ENCODE measurements at regions not wholly inside any gene's neighbourhood (a gene's known extent, or its start where the extent isn't known, plus 50 kb on each side); places are given as distances from the start of the nearest gene placed in this dataset.

GRCh38 chr7:117929237-117929636 lies 56.0 kb upstream of the CTTNBP2 start:
- no peak overlapping the region for H3K4me3 ChIP-seq (ENCODE audit: low read depth, low read length)
- DNase-seq (ENCODE audit: low read depth): no peak
- no peak for TF ChIP-seq CTCF (IDR thresholded peaks at IDR 0.05; ENCODE audit: control insufficient read depth, extremely low read depth, insufficient read depth)

- H3K4me3 ChIP-seq (ENCODE audit: low read depth, low read length): no peak overlapping the region
- no peak for DNase-seq (ENCODE audit: low read depth)
- TF ChIP-seq CTCF (IDR thresholded peaks at IDR 0.05; ENCODE audit: control insufficient read depth, extremely low read depth, insufficient read depth): no peak
Observed at GRCh38 chr7:117931314-117931713, 58.1 kb upstream of the CTTNBP2 start.

- no peak overlapping the region for H3K4me3 ChIP-seq (ENCODE audit: low read depth, low read length)
- no peak for TF ChIP-seq CTCF (IDR thresholded peaks at IDR 0.05; ENCODE audit: control insufficient read depth, extremely low read depth, insufficient read depth)
- no peak for DNase-seq (ENCODE audit: low read depth)
Observed at GRCh38 chr7:117937049-117937752, 64.0 kb upstream of the CTTNBP2 start.

- H3K4me3 ChIP-seq (ENCODE audit: low read depth, low read length): no peak overlapping the region
- DNase-seq (ENCODE audit: low read depth): no peak
- TF ChIP-seq CTCF (IDR thresholded peaks at IDR 0.05; ENCODE audit: control insufficient read depth, extremely low read depth, insufficient read depth): no peak
Observed at GRCh38 chr7:117937753-117938483, 64.7 kb upstream of the CTTNBP2 start.

GRCh38 chr7:117941138-117941810 lies 68.0 kb upstream of the CTTNBP2 start:
- TF ChIP-seq CTCF (IDR thresholded peaks at IDR 0.05; ENCODE audit: control insufficient read depth, extremely low read depth, insufficient read depth): no peak
- no peak for DNase-seq (ENCODE audit: low read depth)
- no peak overlapping the region for H3K4me3 ChIP-seq (ENCODE audit: low read depth, low read length)

GRCh38 chr7:117942780-117943179 lies 69.5 kb upstream of the CTTNBP2 start:
- no peak overlapping the region for H3K4me3 ChIP-seq (ENCODE audit: low read depth, low read length)
- DNase-seq (ENCODE audit: low read depth): no peak
- no peak for TF ChIP-seq CTCF (IDR thresholded peaks at IDR 0.05; ENCODE audit: control insufficient read depth, extremely low read depth, insufficient read depth)

Measured in LNCaP clone FGC (cell line).